Peyer's patch (tissue), 4 donors: ENCODE measurements at regions not wholly inside any gene's neighbourhood (a gene's known extent, or its start where the extent isn't known, plus 50 kb on each side); places are given as distances from the start of the nearest gene placed in this dataset.

ENCODE experiments used
- DNase-seq, 3 donors: peaks; one replicate each; pipeline ENCODE4 v3.0.0-alpha.2; 2017 to 2019
- H3K27ac ChIP-seq, 4 donors: fragments of 200-600 bp; sonication (generic); one replicate each; pipeline ENCODE4 v1.5.1; 2016 to 2019
- H3K27me3 ChIP-seq, 2 donors: fragments of 200-600 bp; sonication (generic); one replicate each; pipeline ENCODE4 v1.5.1; 2019
- H3K36me3 ChIP-seq, 3 donors: fragments of 200-600 bp; sonication (generic); one replicate each; pipeline ENCODE4 v1.5.1; 2016 to 2019
- H3K4me1 ChIP-seq, 4 donors: fragments of 200-600 bp; sonication (generic); one replicate each; pipeline ENCODE4 v1.5.1; 2016 to 2019
- H3K4me3 ChIP-seq, 4 donors: fragments of 200-600 bp; sonication (generic); 1 replicate in 3 of 4; 2 replicates in 1 of 4; pipeline ENCODE4 v1.5.1; 2016 to 2019; ENCODE audit warnings: mild to moderate bottlenecking in 1 of 4
- H3K9me3 ChIP-seq, 4 donors: fragments of 200-600 bp; sonication (generic); one replicate each; pipeline ENCODE4 v1.5.1; 2016 to 2019; ENCODE audit warnings: mild to moderate bottlenecking in 1 of 4
- POLR2A ChIP-seq, 2 donors: fragments of 450-650 bp; IDR thresholded peaks; one replicate each; pipeline ENCODE4 v1.5.1; 2017; ENCODE audit warnings: antibody characterized with exemption in 2 of 2, mild to moderate bottlenecking in 2 of 2, moderate library complexity in 2 of 2
- TF ChIP-seq, protein P1 (sequence below), 6 experiments: fragments of 450-650 bp in 4 of 6; fragments of 200-600 bp in 2 of 6; sonication (generic) in 1 of 6; IDR thresholded peaks; one replicate each; pipeline ENCODE4 v1.5.1; 2017 to 2019; ENCODE audit warnings: antibody characterized with exemption in 6 of 6, mild to moderate bottlenecking in 3 of 6, moderate library complexity in 1 of 6

DNA sequence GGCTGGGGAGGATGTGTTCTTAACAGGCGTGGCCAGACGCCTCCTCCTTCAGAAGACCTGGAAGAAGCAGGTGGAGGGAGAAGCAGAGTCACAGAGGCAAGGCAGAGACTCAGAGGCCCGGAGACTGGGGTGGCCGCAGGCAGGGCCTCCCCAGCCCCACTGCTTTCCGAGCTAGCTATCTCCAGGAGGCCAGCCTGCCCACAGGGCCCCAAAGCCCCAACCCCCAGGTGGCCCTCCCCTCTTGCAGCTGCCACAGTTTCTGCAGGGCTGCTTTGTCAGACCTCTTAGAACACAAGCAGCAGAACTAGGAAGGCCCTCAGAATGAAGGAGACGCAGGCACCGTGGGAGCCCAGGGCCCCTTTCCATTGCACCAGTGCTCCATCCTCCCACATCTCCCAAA, 69.0 kb upstream of the MLN start:
- TF ChIP-seq, protein P1, sequence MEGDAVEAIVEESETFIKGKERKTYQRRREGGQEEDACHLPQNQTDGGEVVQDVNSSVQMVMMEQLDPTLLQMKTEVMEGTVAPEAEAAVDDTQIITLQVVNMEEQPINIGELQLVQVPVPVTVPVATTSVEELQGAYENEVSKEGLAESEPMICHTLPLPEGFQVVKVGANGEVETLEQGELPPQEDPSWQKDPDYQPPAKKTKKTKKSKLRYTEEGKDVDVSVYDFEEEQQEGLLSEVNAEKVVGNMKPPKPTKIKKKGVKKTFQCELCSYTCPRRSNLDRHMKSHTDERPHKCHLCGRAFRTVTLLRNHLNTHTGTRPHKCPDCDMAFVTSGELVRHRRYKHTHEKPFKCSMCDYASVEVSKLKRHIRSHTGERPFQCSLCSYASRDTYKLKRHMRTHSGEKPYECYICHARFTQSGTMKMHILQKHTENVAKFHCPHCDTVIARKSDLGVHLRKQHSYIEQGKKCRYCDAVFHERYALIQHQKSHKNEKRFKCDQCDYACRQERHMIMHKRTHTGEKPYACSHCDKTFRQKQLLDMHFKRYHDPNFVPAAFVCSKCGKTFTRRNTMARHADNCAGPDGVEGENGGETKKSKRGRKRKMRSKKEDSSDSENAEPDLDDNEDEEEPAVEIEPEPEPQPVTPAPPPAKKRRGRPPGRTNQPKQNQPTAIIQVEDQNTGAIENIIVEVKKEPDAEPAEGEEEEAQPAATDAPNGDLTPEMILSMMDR (IDR thresholded peaks at IDR 0.05) = no peak
- no peak for TF ChIP-seq POLR2A (IDR thresholded peaks at IDR 0.05)
- Histone ChIP-seq H3K27me3 (no peaks in the 10 kb centered on the region), H3K36me3 (no peaks in the 10 kb centered on the region), H3K9me3 (no peaks in the 10 kb centered on the region), H3K27ac (no peak overlapping the region), H3K4me3 (no peak overlapping the region), H3K4me1 (no peaks in the 10 kb centered on the region)
- DNase-seq = no peak

DNA sequence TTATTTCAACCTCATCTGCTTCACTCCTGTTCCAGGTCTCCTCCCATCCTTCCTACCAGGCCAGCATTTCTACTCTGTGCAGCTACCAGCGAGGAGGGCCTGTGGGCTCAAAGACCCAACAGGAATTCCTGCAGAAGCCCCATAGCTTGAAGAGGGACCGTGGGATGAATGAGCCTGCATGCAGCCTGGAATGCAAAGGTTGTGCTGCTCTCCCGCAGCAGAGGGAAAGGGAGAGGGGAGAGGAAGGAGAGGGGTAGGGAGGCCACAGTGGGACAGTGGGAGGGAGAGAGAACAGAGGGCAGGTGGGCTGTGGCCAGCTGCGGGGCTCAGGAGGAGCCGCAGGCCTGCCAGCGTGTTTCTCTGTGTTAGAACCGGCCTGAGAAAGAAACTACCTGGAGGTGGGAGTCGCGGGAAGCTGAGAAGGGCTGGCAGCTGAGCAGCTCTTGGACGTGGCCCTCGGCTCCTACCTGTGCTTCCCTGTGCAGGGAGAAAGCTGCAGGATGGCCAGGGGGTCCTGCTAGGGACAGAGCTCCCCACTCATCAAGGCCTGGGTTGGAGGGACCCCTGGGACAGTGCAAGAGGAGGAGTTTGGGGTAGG, 66.1 kb upstream of the MLN start:
- Histone ChIP-seq H3K4me3 (no peak overlapping the region), H3K4me1 (no peaks in the 10 kb centered on the region), H3K36me3 (no peaks in the 10 kb centered on the region), H3K27me3 (no peaks in the 10 kb centered on the region), H3K9me3 (peaks cover 0 to 4% (median 0%) of the 10 kb centered on the region in 4 donors), H3K27ac (no peak overlapping the region)
- no peak for DNase-seq
- TF ChIP-seq, protein P1 (IDR thresholded peaks at IDR 0.05) = no peak
- TF ChIP-seq POLR2A (IDR thresholded peaks at IDR 0.05) = no peak

DNA sequence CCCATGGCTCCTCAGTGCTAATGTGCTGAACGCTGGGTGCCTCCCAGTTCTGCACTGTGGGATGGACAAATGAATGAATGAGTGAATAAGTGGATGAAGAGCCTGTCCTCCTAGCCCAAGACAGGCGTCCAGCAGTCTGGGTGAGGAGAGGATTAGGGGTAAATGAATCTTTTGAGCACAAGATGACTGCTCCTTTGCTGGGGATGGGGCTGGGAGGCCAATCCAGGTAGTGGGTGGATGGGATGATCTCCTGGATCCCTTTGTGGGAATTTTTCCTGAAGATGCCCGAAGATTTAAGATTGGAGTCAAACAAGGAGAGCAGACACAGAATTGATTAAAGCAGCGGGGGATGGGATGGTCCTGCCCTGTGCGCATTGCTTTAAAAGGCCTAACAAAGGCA, 65.3 kb upstream of the MLN start:
- H3K27me3 ChIP-seq = no peaks in the 10 kb centered on the region
- H3K4me3 ChIP-seq = no peak overlapping the region
- H3K27ac ChIP-seq = no peak overlapping the region

DNA sequence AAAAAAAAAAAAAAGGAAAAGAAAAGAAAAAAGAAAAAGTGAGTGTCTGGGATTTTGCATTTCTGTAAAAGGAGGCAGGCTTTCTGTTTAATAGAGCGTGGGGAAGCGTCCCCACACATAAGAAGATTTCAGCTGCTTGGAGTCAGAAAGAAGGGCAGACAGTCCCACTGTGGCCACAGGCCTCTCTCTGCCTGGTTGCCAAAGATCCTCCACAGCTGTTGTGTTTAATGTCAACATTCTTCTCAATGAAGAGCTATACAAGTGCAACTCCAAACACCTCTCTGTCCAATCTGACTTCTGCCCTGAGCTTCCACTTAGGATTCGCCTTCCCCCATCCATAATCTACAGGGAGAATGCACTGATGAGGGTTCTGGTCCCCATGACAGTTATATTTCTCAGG, 64.3 kb upstream of the MLN start:
- H3K9me3 ChIP-seq = peaks cover 0 to 4% (median 0%) of the 10 kb centered on the region in 4 donors
- no peaks in the 10 kb centered on the region for H3K36me3 ChIP-seq
- no peak for DNase-seq
- H3K27me3 ChIP-seq = no peaks in the 10 kb centered on the region
- no peak overlapping the region for H3K27ac ChIP-seq
- no peaks in the 10 kb centered on the region for H3K4me1 ChIP-seq
- TF ChIP-seq, protein P1 (IDR thresholded peaks at IDR 0.05) = no peak
- TF ChIP-seq POLR2A (IDR thresholded peaks at IDR 0.05) = no peak
- no peak overlapping the region for H3K4me3 ChIP-seq

More for the DNA sequence above, 65.3 kb upstream of the MLN start:
- Histone ChIP-seq H3K9me3 (peaks cover 0 to 4% (median 0%) of the 10 kb centered on the region in 4 donors), H3K4me1 (no peaks in the 10 kb centered on the region), H3K36me3 (no peaks in the 10 kb centered on the region)
- DNase-seq = no peak
- TF ChIP-seq, protein P1 (IDR thresholded peaks at IDR 0.05) = no peak
- TF ChIP-seq POLR2A (IDR thresholded peaks at IDR 0.05) = no peak

DNA sequence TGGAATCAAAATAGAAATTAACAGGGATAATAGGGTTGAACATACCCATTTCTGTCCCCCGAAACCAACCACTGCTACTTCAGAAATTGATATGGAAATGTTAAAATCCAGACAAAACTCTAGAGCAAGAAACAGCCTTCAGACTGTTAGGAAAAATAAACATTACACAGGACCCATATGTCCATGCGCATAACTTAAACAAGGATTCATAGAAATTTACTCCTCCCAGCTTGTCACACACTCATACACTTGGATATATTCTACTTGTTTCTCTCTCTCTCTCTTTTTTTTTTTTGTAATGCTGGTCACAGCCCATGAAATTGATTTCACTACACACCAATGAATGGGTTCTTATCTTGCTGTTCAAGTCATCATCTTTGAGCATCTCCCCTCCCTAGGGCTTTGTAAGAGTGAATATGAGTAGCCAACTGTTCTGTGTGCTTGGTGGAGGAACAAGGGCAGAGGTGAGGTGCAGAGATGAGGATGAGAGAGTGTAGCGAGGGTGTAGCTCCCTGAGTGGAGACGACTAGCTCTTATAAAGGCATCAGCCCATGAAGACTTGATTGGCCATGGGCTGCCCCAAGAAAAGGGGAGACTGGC, 61.8 kb upstream of the MLN start:
- H3K36me3 ChIP-seq = no peaks in the 10 kb centered on the region
- no peaks in the 10 kb centered on the region for H3K27me3 ChIP-seq
- no peak overlapping the region for H3K4me3 ChIP-seq
- TF ChIP-seq, protein P1 (IDR thresholded peaks at IDR 0.05) = no peak
- no peak for TF ChIP-seq POLR2A (IDR thresholded peaks at IDR 0.05)
- no peak for DNase-seq
- peaks cover 0 to 4% (median 0%) of the 10 kb centered on the region in 4 donors for H3K9me3 ChIP-seq
- H3K27ac ChIP-seq = no peak overlapping the region
- H3K4me1 ChIP-seq = no peaks in the 10 kb centered on the region
